G401.6 (cell line): ENCODE measurements at regions not wholly inside any gene's neighbourhood (a gene's known extent, or its start where the extent isn't known, plus 50 kb on each side); places are given as distances from the start of the nearest gene placed in this dataset.
"Not testable (repeated sequence)": the region's sequence is repeated elsewhere in the genome, so short reads cannot be mapped to it uniquely, and the experiment has no call there.

Experiments
- FAIRE-seq: peaks from 2 replicates; lab custom pipeline; 2012; peaks lifted over from hg19 to GRCh38; lab: Jason Lieb, UNC

DNA sequence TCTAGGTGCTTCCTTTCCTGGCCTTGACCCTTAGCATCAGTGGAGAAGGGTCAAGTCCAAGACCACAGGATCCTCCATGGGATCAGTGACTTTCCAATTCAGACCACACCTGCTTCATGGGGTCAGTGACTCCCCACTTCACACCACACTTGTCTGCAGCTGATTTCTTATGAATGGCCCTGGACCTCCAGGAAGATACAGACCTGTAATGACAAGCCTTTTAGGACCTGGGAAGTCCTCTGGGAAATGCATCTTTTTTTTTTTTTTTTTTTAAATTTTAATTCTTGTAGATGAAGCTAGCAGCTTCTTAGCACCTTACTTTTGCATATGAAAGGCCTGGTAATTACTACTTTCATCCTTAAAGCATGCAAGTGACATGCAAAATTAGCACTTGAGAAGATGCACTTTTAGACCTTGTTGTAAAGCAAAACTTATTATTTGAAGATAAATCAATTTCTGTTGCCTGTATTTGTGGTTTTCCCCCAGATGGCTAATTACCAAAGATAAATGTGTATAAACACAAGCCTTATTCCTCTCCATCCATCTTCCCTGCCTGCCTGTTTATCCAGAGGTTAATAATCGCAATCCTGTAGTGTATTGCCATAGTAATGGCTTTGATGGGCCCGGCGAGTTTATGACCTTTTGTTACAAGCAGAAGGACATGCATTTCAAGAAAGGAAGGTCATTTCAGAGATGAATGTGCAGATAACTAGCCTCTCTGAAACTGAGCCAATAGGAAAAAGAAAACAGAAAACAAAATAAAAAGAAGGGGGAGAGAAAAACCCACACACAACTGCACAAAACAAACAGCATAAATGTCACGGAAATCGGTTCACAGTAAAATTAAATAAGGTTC lies 1018.7 kb downstream of the TYW1 start:
- no peak for FAIRE-seq

DNA sequence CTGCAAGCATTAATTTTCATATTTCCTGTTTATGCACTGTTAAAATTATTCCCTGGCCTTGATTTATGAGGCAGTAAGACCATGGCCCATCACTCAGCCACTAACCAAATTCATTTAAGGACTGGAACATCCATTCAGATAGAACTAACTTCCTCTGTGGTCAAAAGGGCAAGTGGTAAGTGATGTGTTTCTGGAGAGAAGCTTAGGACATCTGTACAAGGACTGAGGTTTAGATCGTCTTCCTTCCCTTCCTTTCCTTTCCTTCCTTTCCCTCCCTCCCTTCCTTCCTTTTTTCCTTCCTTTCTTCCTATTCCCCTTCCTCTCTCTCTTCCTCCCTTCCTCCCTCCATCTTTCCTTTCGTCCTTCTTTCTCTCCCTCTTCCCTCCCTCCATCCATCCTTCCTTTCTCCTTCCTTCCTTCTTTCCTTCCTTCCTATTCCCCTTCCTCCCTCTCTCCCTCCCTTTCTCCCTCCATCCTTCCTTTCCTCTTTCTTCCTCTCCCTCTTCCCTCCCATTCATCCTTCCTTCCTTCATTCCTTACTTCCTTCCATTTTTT lies 1019.4 kb downstream of the TYW1 start:
- FAIRE-seq = no peak

DNA sequence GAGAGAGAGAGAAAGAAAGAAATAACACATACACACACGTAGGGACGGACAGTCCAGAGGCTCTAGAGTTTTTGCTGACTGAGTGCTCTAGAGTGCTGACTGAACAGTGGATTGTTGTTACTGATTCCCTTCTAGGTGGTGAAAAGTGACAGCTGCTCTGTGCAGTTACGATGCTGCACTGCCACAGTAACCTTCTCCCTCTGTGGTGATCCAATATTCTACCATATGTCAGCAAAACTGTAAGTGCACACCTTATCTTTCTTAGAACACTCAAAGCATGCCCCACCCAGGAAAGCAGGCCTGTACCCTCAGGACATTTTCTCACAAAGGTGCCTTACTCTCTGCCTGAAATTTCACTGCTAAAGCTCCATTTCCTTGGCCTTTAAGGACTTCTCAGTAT lies 1023.5 kb downstream of the TYW1 start:
- no peak for FAIRE-seq

DNA sequence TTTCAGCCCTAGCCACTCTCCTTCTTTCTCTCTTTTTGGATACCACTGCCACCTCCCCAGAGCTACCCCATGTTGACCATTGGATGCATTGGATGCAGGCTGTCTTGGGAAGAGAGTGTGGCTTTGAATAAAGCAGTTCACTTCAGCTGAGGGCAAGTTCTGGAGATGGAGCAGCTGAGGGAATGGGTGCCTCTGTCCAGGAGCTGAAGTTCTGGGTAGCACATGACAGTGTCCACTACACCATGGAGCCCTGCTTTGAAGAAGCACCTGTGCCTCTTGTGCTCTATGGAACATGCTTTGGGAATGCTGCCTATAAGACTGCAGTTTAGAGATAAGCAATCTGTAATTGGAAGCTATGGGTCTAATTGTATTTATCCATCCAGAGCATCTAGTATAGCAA lies 1028.7 kb downstream of the TYW1 start:
- FAIRE-seq = no peak

DNA sequence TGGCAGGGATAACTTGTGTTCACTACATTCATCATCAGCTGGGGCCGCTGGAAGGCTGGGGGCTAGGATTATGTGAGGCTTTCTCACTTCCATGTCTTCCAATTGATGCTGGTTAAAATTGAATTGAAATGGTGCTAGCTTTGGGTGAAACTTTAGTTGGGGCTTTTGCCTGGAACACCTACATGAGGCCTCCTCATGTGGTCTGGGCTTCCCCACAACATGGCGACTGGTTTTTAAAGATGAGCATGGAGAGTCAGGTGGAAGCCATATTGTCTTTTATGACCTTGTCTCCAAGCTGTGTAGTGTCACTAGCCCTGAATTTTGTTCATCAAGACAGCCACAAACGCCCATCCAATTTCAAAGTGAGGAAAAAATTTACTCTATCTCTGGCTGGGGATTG lies 1033.9 kb downstream of the TYW1 start:
- FAIRE-seq = no peak

DNA sequence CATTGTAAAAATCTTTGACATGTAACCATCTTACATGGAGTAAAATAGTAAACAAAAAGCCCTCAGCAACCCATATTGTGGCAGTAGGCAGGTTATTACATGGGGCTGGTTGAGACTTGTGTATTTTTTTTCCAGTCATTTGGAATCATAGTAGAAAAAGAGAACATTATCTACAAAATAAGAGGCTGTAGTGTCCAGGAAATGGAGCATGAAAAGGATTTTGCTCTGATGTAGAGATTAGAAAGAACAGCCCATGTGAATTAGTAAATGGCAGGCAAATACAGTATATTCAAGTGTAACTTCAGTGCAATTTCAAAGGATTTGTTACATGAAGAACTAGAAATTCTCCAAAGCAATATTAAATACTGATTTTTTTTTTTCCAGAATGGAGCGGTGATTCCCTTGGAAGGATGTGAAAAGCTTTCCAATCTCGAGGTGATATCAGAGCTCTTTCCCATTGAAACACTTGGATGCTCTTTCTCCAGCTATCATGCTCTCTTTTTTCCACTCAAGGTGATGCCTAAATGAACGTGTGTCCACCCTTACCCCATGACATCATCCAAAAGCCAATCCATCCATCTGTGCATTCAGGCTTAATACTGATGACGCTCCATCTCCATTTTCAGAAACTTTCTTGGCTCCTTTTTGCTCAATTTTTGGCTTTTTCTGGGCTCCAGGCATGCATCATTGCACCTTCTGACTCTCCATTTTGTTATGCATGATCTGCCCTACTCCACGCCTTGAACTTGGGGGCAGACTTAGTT lies 1034.7 kb downstream of the TYW1 start:
- FAIRE-seq = no peak

DNA sequence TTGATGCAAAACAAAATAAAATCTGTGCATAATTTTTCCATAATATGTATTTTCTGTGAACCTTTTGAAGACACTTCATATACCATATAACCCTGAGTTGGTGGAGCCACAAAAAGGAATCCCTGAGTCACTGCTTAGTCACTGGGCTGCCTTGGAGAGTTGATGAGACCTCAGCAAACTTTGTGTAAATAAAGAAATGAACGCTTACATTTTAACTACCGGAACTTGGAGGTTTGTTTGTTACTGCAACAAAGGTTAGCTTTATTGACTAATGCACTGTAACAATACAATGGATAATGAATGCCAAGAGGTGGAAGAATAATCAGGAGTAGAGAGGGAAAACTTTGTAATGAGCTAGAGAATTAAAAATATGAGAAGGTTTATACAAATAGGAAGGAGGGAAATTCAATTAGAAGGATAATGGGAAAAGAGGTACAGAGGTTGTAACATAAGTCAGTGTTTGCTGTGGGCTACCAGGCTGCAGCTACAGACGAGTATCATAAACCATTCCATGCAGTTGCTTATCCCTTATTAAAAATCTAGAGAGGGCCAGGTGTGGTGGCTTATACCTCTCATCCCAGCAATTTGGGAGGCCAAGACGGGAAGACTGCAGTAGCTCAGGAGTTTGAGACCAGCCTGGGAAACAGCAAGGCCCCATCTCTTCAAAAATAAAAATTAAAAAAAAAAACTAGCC lies 1042.1 kb downstream of the TYW1 start:
- FAIRE-seq = no peak

DNA sequence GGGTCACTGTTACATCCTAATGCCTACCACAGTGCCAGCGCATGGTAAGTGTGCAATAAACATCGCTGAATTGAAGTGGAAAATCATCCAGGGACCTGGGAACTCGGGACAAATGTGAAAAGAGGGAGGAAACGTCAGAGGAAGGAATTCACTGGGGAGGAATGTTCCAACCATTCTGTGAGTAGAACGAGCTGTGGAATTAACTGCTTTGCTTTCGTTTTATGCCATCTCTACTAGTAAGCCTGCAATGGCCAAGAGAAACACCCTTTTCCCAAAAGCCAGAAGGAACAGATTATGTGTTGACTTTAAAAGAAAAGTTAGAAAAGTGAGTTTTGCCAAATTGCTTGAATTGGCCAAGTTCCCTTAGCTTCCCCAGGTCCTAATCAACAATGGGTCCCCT lies 1044.9 kb downstream of the TYW1 start:
- FAIRE-seq = no peak

DNA sequence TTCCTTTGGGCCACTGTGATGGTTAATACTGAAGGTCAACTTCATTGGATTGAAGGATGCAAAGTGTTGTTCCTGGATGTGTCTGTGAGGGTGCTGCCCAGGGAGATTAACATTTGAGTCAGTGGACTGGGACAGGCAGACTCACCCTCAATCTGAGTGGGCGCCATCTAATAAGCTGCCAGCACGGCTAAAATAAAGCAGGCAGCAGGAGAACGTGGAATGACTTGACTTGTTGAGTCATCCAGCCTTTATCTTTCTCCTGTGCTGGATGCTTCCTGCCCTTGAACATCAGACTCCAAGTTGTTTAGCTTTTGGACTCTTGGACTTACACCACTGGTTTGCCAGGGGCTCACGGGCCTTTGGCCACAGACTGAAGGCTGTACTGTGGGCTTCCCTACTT lies 1046.9 kb downstream of the TYW1 start:
- no peak for FAIRE-seq

DNA sequence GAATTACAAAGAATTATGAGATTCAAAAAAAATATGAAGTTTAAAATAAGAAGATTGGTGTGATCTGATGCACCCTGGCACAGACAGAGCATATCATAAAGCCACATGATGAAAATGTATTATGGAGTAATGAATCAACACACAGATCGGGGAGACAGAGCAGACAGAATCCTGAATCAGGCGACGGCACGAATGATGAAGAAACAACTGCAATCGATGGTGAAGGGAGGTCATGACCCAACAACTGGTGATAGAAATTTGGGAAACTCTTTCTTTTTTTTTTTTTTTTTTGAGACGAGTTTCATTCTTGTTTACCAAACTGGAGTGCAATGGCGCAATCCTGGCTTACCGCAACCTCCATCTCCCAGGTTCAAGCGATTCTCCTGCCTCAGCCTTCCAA lies 1054.0 kb downstream of the TYW1 start:
- FAIRE-seq = no peak

DNA sequence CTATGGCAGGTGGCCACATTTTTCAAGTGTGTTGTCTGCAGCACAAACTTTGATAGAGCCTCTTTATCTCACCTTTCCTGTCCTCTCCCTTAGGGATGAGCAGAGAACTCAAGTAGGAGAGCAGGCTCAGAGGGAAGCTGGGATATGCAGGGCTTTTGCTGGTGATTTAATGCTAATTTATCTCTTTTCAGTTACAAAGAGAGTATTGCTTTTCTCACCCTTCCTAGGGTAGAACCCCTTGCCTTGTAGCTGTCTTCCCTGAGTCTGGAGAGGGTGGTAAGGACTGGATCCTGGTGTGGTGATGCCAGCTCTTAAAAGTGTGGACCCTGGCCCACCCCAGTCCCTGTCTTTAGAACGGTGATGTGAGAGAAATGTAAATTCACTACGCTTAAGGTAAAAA lies 1061.4 kb downstream of the TYW1 start:
- FAIRE-seq = no peak

DNA sequence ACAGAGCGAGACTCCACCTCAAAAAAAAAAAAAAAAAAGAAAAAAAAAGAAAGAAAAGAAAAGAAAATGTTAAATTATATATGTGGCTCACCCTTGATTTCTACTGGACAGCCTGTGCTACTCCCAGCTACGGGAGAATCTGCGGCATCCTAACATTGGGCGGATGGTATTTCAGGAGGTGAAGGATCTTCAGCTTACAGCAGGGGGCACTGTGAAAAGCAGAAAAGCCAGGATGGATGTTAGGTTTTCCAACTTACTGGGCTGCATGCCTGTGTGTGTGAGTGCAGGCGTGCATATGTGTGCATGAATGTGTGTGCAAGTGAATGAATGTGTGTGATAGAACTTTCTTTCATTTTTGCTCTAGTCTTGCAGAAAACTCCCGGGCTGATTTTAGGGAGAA lies 1066.5 kb downstream of the TYW1 start:
- no peak for FAIRE-seq

DNA sequence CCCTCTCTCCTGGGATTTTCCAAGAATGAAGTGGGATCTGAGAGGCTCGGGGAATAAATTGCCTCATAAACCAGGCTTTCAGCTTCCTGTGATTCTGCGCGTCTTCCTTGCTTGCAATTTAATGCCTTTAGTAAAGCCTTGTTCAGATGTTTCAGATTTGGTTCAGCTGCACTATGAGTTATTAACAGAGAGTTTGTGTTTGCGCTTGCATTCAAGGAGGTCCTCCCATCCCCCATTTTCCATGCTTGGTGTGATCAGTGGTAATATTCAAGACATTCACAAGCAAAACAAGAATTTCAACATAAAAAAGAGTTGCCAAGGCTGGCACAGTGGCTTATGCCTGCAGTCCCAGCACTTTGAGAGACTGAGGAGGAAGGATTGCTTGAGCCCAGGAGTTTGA lies 1068.9 kb downstream of the TYW1 start:
- FAIRE-seq = no peak

DNA sequence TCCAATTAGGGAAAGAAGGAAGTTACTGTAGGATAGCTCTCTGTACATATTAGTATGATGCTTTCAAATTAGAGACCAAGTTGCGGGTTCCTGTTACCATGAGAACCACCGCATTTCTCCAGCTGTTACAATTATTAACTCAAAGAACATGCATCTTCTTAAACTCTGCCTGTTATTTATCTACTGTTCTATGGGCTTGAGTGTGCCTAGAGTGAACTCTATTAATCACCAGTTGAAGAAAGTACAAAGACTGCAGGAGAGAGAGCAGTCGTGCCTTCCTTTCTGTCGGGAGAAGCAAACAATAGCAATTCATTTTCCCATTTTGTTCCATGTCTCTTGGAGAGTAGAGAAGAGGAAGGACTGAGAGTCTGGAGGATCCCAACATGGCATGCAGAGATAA lies 1071.2 kb downstream of the TYW1 start:
- no peak for FAIRE-seq

DNA sequence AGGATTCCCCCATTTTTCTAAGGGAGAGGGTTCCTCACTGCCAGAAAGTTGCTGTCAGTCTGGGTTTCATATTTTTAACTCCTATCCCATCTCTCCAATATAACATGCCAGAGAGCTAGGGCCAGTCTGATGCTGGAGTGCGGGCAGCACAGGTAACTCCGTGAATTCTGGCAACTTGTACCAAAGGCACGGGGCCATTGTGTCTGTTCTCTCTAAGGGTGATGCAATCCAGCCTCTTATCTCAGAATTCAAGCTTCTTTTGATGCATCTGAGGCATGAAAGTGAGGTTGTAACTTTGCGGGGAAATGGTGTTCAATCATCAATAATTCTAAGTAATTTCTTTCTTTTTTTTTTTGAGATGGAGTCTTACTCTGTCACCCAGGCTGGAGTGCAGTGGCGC lies 1074.4 kb downstream of the TYW1 start:
- FAIRE-seq = no peak

DNA sequence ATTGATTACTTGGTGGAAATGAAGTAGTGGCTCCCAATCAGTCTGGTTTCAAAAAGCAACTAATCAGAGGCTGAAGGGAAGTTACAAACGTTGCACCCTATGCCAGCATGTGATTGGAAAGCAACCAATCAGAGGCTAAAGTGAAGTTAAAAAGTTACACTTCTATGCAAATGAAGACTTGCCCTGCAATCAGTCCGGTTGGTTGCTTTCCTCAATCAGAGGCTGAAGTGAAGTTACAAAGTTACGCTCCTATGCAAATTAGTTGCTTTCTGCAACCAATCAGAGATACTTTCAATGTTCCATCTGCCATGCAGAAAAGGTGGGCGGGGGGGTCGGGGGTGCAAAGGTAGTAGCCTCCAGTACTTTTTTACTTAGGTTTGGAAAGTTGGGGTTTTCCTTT lies 1077.1 kb downstream of the TYW1 start:
- FAIRE-seq = no peak

DNA sequence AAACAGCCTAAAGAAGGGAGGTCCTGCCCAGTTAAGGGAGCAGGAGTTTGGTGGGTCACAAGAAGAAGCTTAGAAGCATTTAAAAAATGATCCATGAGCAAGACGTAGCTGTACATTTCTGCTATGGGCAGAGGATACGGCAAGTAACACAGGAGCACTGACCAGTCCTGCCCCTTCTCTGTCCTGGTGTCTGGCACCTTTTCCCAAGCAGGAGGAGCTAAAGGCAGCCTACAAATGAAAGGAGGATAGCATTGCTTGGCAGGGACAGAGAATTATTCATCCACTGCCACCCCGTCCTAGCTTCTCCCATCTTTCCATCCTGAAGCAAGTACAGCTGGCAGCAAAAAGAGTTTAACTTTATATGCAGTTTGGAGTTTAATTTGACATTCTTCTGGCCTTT lies 1077.6 kb downstream of the TYW1 start:
- FAIRE-seq = no peak

DNA sequence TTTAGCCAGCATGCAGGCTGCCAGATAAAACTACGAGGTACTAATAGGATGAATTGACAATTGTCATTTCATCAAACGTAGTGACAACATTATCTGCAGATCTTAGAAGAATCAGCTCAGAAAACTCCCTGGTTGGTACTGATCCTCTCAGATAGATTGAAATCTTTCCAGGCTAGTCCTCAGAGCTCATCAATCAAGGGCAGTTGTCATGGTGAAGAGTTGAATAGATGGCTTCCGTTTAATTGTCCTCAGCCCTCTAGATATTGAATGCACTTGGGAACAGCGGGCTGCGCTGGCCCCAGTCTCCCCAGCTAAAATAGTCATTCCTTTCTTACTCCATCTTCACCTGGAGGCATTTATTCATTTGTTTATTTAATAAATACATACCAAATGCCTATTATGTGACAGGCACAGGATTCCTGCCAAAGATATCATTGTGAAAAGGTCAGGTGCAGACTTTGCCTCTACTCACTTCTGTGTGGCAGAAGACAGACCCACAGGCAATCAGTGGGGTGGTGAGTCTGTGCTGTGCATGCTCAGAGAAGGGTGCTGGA lies 1081.6 kb downstream of the TYW1 start:
- no peak for FAIRE-seq

DNA sequence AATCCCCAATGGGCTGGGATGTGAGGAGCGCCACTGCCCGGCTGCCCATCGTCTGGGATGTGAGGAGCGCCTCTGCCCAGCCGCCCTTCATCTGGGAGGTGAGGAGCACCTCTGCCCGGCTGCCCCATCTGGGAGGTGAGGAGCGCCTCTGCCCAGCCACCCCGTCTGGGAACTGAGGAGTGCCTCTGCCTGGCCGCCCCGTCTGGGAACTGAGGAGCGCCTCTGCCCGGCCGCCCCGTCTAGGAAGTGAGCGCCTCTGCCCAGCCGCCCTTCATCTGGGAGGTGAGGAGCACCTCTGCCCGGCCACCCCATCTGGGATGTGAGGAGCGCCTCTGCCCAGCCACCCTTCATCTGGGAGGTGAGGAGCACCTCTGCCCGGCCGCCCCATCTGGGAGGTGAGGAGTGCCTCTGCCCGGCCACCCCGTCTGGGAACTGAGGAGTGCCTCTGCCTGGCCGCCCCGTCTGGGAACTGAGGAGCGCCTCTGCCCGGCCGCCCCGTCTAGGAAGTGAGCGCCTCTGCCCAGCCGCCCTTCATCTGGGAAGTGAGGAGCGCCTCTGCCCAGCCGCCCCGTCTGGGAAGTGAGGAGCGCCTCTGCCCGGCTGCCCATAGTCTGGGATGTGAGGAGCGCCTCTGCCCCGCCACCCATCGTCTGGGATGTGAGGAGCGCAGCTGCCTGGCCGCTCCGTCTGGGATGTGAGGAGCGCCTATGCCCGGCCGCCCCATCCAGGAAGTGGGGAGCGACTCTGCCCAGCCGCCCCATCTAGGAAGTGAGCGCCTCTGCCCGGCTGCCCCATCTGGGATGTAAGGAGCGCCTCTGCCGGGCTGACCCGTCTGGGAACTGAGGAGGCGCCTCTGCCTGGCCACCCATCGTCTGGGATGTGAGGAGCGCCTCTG lies 1085.7 kb downstream of the TYW1 start:
- not testable (repeated sequence) for FAIRE-seq

DNA sequence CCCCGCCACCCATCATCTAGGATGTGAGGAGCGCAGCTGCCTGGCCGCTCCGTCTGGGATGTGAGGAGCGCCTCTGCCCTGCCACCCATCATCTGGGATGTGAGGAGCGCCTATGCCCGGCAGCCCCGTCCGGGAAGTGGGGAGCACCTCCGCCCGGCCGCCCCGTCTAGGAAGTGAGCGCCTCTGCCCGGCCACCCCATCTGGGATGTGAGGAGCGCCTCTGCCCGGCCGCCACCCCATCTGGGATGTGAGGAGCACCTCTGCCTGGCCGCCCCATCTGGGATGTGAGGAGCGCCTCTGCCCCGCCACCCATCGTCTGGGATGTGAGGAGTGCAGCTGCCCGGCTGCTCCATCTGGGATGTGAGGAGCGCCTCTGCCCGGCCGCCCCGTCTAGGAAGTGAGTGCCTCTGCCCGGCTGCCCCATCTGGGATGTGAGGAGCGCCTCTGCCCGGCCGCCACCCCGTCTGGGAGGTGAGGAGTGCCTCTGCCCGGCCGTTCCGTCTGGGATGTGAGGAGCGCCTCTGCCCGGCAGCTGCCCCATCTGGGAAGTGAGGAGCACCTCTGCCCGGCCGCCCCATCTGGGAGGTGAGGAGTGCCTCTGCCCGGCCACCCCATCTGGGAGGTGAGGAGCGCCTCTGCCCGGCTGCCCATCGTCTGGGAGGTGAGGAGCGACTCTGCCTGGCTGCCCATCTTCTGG lies 1086.5 kb downstream of the TYW1 start:
- not testable (repeated sequence) for FAIRE-seq

DNA sequence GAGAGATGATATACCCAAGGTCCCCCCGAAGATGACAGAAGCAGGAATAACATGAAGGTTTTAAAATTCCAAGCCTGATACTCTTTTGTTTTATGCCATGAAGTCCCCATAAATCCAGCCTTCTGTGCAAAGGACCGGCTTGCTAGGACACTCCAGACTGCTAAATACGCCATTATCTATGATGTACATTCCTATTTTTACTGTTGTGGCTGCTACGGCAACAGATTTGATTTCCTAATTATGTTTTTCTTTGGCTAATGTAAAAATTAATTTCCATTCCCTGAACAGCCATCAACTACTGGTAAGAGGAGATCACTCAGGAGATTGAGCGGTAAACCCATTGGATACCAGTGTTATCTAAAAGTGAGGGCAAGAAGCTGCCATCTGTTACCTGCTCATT lies 1090.8 kb downstream of the TYW1 start:
- no peak for FAIRE-seq
